Nephron (organoid): ENCODE measurements at regions not wholly inside any gene's neighbourhood (a gene's known extent, or its start where the extent isn't known, plus 50 kb on each side); places are given as distances from the start of the nearest gene placed in this dataset.

Source experiments
- H3K27ac Mint-ChIP-seq, 3 experiments: 2 replicates each; pipeline ENCODE4 v1.8.0; 2020; ENCODE audit warnings: mixed read lengths in 3 of 3, mild to moderate bottlenecking in 2 of 3, moderate library complexity in 1 of 3
- H3K27me3 Mint-ChIP-seq: 2 replicates; pipeline ENCODE4 v1.8.0; 2021; ENCODE audit warnings: low read depth, mild to moderate bottlenecking, moderate library complexity, mixed read lengths
- H3K36me3 Mint-ChIP-seq: 2 replicates; pipeline ENCODE4 v1.8.0; 2020; ENCODE audit warnings: low read depth, mixed read lengths
- H3K4me1 Mint-ChIP-seq: 2 replicates; pipeline ENCODE4 v1.8.0; 2020; ENCODE audit warnings: mixed read lengths
- H3K4me3 Mint-ChIP-seq, 3 experiments: 2 replicates each; pipeline ENCODE4 v1.8.0; 2020; ENCODE audit warnings: mild to moderate bottlenecking in 3 of 3, mixed read lengths in 3 of 3, moderate library complexity in 2 of 3
- H3K9me3 Mint-ChIP-seq: 2 replicates; pipeline ENCODE4 v1.8.0; 2020; ENCODE audit warnings: mixed read lengths
- CTCF ChIP-seq, 3 experiments: fragments of 200-600 bp; sonication (generic); IDR thresholded peaks; one replicate each; pipeline ENCODE4 v1.5.0; 2021; ENCODE audit warnings: antibody characterized with exemption in 3 of 3; ENCODE audit not compliant: unreplicated experiment in 3 of 3

- Mint-ChIP-seq H3K4me1 (no peaks in the 10 kb centered on the region), H3K9me3 (no peaks in the 10 kb centered on the region), H3K4me3 (no peak overlapping the region), H3K27me3 (no peaks in the 10 kb centered on the region), H3K36me3 (no peaks in the 10 kb centered on the region), H3K27ac (no peak overlapping the region)
- no peak for TF ChIP-seq CTCF (IDR thresholded peaks at IDR 0.05; ENCODE audit: unreplicated experiment in 3 of 3)
Measured at GRCh38 chr13:82720986-82721385, 1161.3 kb downstream of the SLITRK1 start.

- no peak for TF ChIP-seq CTCF (IDR thresholded peaks at IDR 0.05; ENCODE audit: unreplicated experiment in 3 of 3)
- no peaks in the 10 kb centered on the region for H3K9me3 Mint-ChIP-seq
- H3K4me3 Mint-ChIP-seq = no peak overlapping the region
- H3K4me1 Mint-ChIP-seq = no peaks in the 10 kb centered on the region
- no peaks in the 10 kb centered on the region for H3K27me3 Mint-ChIP-seq
- no peak overlapping the region for H3K27ac Mint-ChIP-seq
- H3K36me3 Mint-ChIP-seq = no peaks in the 10 kb centered on the region
Measured at GRCh38 chr13:82719987-82720386, 1162.3 kb downstream of the SLITRK1 start.

- Mint-ChIP-seq H3K27ac (no peak overlapping the region), H3K4me3 (no peak overlapping the region), H3K27me3 (no peaks in the 10 kb centered on the region), H3K9me3 (no peaks in the 10 kb centered on the region), H3K36me3 (no peaks in the 10 kb centered on the region), H3K4me1 (no peaks in the 10 kb centered on the region)
- TF ChIP-seq CTCF (IDR thresholded peaks at IDR 0.05; ENCODE audit: unreplicated experiment in 3 of 3) = no peak
Measured at GRCh38 chr13:82717249-82717648, 1165.0 kb downstream of the SLITRK1 start.

GRCh38 chr13:82713687-82714405 lies 1168.4 kb downstream of the SLITRK1 start:
- H3K36me3 Mint-ChIP-seq = no peaks in the 10 kb centered on the region
- no peak overlapping the region for H3K4me3 Mint-ChIP-seq
- no peaks in the 10 kb centered on the region for H3K4me1 Mint-ChIP-seq
- no peak for TF ChIP-seq CTCF (IDR thresholded peaks at IDR 0.05; ENCODE audit: unreplicated experiment in 3 of 3)
- H3K27me3 Mint-ChIP-seq = no peaks in the 10 kb centered on the region
- H3K27ac Mint-ChIP-seq = no peak overlapping the region
- H3K9me3 Mint-ChIP-seq = no peaks in the 10 kb centered on the region

GRCh38 chr13:82702513-82702912 lies 1179.8 kb downstream of the SLITRK1 start:
- H3K27ac Mint-ChIP-seq = no peak overlapping the region
- no peak overlapping the region for H3K4me3 Mint-ChIP-seq
- no peaks in the 10 kb centered on the region for H3K36me3 Mint-ChIP-seq
- H3K27me3 Mint-ChIP-seq = no peaks in the 10 kb centered on the region
- no peak for TF ChIP-seq CTCF (IDR thresholded peaks at IDR 0.05; ENCODE audit: unreplicated experiment in 3 of 3)
- H3K4me1 Mint-ChIP-seq = no peaks in the 10 kb centered on the region
- peaks cover 2% of the 10 kb centered on the region for H3K9me3 Mint-ChIP-seq

- Mint-ChIP-seq H3K27me3 (no peaks in the 10 kb centered on the region), H3K9me3 (peaks cover 2% of the 10 kb centered on the region), H3K27ac (no peak overlapping the region), H3K4me3 (no peak overlapping the region), H3K4me1 (no peaks in the 10 kb centered on the region), H3K36me3 (no peaks in the 10 kb centered on the region)
- no peak for TF ChIP-seq CTCF (IDR thresholded peaks at IDR 0.05; ENCODE audit: unreplicated experiment in 3 of 3)
Measured at GRCh38 chr13:82701020-82701419, 1181.3 kb downstream of the SLITRK1 start.
